ENCODE measurements at regions not wholly inside any gene's neighbourhood (a gene's known extent, or its start where the extent isn't known, plus 50 kb on each side); places are given as distances from the start of the nearest gene placed in this dataset.

DNA sequence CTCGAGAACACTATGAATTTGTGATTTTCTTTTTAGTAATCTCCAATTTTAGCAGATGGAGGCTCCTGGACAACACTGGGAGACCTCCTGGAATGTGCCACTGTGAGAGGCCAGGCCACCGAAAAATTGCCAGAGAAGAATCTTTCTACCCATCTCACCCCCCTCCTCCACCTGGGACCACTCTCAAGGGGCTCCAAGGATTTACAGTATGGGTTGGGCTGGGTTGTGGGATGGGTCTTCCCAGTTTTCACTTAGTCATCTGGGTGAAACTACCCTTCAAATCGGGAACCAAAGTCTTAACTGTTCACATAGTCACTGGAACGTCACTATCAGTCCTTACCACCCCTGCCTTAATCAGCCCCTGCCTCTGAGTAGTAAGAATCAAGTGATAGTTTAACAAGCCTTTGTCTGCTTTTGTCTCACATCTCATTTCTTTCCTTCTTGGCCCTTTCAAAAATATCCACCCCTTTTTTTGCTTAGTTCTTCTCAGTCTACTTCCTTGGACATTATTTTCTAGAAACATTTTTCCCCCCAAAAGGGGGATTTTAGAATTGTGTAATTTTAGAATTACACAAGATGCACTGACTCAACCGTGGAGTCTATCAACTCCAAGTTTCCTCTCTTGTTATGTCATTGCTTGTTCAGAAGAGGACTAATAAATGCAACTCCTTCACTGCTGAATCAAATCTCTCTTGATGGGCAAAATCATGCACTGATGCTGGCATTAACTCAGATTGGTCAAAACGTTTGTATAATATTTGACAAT lies 148.2 kb upstream of the MOCS1 start:
- intact Hi-C loops (cut with DNase I; ENCODE audit: low total_unique reads) = no loop called here
- no peak overlapping the region for H3K4me3 ChIP-seq (ENCODE audit: low read depth, poor library complexity, severe bottlenecking)
- 62 to 69% methylated on average over 6 of the region's 6 CpGs for WGBS, 2 donors

DNA sequence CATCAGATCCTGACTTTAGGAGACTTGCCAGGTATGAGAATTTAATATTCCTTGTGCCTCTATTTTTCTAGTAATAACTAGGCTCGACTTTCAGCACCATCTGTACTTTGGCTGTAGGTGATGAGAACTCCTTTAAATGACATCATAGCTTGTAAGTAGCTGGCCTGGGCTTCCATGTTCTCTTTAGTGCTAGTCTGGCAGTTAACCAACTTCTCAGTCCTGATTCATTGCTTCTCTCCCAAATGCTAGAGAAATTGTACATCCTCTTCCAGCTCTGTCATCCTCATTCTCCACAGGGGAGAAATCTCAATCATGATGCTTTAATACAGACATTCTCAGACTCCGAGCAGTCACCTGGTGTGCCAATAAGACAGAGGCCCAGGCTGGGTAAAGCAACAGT lies 143.5 kb upstream of the MOCS1 start:
- H3K4me3 ChIP-seq (ENCODE audit: low read depth, poor library complexity, severe bottlenecking) = no peak overlapping the region
- WGBS, 2 donors = 64 to 70% methylated on average over 2 of the region's 2 CpGs
- DNase-seq (ENCODE audit: low spot score in 2 of 2) = no peak
- TF ChIP-seq CTCF (IDR thresholded peaks at IDR 0.05) (no peak), POLR2A (IDR thresholded peaks at IDR 0.05) (no peak)
- intact Hi-C loops (cut with DNase I; ENCODE audit: low total_unique reads) = no loop called here

More for the DNA sequence above, 148.2 kb upstream of the MOCS1 start:
- TF ChIP-seq CTCF (IDR thresholded peaks at IDR 0.05) (no peak), POLR2A (IDR thresholded peaks at IDR 0.05) (no peak)
- DNase-seq (ENCODE audit: low spot score in 2 of 2) = no peak

- no peak for DNase-seq (ENCODE audit: low spot score in 2 of 2)
- intact Hi-C loops (cut with DNase I; ENCODE audit: low total_unique reads) = no loop called here
- no peak for TF ChIP-seq CTCF (IDR thresholded peaks at IDR 0.05)
- WGBS, 2 donors = 72 to 77% methylated on average over 2 of the region's 2 CpGs
- no peak overlapping the region for H3K4me3 ChIP-seq (ENCODE audit: low read depth, poor library complexity, severe bottlenecking)
These were observed 143.1 kb upstream of the MOCS1 start for GRCh38 chr6:40077315-40077714.

DNA sequence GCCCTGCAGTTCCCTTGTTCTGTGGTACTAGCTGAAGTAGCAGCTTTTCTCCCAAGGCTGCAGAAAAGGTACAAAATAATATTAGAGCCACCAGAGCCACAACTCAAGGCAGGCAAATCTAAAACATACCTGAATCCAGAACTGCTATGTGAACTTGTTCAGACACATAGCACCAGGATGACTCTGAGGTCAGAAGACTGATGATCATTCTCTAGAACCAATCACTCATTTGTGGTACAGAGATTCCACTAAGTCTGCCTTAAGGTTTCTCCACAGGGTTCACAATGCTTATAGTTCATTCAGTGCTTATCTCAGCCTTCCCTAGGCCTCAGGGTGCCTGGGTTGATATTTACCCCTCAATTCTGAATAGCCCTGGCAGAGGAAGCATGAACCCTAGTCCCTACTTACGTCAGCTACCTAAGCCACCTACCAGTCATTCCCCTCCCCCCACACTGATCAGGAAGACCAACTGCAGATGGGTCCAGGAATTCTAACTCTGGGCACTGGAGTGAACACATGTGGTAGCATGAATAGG lies 140.9 kb upstream of the MOCS1 start:
- no peak for DNase-seq (ENCODE audit: low spot score in 2 of 2)
- no peak for TF ChIP-seq POLR2A (IDR thresholded peaks at IDR 0.05)
- no peak for TF ChIP-seq CTCF (IDR thresholded peaks at IDR 0.05)
- WGBS, 2 donors = 90 to 95% methylated on average over 1 of the region's 1 CpG
- H3K4me3 ChIP-seq (ENCODE audit: low read depth, poor library complexity, severe bottlenecking) = no peak overlapping the region
- intact Hi-C loops (cut with DNase I; ENCODE audit: low total_unique reads) = no loop called here

DNA sequence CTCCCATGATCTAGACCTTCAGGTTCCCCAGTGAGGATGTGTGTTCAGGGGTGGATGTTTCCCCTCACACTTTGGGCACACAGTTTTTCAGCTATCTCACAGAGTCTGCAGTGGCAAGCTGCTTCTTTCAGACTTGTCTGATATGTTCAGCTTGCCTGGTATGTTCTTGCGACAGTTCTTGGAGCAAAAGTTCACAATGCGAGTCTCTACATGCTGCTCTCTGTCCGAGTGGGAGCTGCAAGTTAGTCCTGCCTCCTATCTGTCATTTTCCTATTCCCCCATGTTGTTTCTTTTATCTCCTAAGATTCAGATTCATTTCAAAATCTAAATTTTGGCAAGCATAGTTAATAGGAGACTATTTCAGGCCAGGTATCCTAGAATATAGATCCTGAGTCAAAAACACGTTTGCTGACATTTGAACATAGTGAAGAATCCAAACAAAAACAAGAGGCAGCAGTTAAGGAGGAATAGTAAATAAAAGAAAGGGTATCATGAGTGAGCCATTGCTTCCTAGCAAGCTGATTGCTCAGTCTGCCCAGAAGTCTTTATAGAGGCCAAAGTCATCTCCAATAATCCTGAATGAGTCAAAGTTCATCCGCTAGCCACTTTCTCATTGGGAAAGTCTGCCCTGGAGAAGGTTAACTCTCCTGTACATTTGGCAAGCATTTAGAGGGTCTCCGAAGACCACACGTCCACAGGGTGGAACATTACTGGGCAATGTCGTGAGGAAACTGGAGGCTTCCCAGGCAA lies 140.2 kb upstream of the MOCS1 start:
- 64 to 66% methylated on average over 8 of the region's 8 CpGs for WGBS, 2 donors
- DNase-seq (ENCODE audit: low spot score in 2 of 2) = no peak

More for the DNA sequence above, 140.2 kb upstream of the MOCS1 start:
- intact Hi-C loops (cut with DNase I; ENCODE audit: low total_unique reads) = no loop called here
- TF ChIP-seq POLR2A (IDR thresholded peaks at IDR 0.05) (no peak), CTCF (IDR thresholded peaks at IDR 0.05) (no peak)
- no peak overlapping the region for H3K4me3 ChIP-seq (ENCODE audit: low read depth, poor library complexity, severe bottlenecking)

Data from lower leg skin (tissue), 4 donors.